C4-2B (cell line): ENCODE measurements at regions not wholly inside any gene's neighbourhood (a gene's known extent, or its start where the extent isn't known, plus 50 kb on each side); places are given as distances from the start of the nearest gene placed in this dataset.

ENCODE experiments used
- H3K27ac ChIP-seq: fragments of 450-650 bp; 2 replicates; pipeline ENCODE4 v1.5.1; 2017
- CTCF ChIP-seq: fragments of 450-650 bp; conservative IDR thresholded peaks from 2 replicates; pipeline ENCODE4 v1.5.1; 2017; ENCODE audit warnings: mild to moderate bottlenecking
- ZFX ChIP-seq: fragments of 450-650 bp; IDR thresholded peaks from 2 replicates; pipeline ENCODE4 v1.6.1; 2017

GRCh38 chr6:114569669-114570068, 226.8 kb upstream of the HS3ST5 start:
- H3K27ac ChIP-seq: no peak overlapping the region
- no peak for TF ChIP-seq CTCF
- TF ChIP-seq ZFX: no peak

GRCh38 chr6:114564302-114564933, 221.6 kb upstream of the HS3ST5 start:
- H3K27ac ChIP-seq: no peak overlapping the region
- TF ChIP-seq CTCF: no peak
- TF ChIP-seq ZFX: no peak

GRCh38 chr6:114559419-114559818, 216.6 kb upstream of the HS3ST5 start:
- TF ChIP-seq ZFX: no peak
- H3K27ac ChIP-seq: no peak overlapping the region

GRCh38 chr6:114558153-114558552, 215.3 kb upstream of the HS3ST5 start:
- H3K27ac ChIP-seq: no peak overlapping the region
- TF ChIP-seq CTCF: no peak
- TF ChIP-seq ZFX: no peak

- TF ChIP-seq CTCF (no peak), ZFX (no peak)
- H3K27ac ChIP-seq: no peak overlapping the region
Observed at GRCh38 chr6:114556846-114557488, 214.1 kb upstream of the HS3ST5 start.

GRCh38 chr6:114550316-114550715, 207.5 kb upstream of the HS3ST5 start:
- H3K27ac ChIP-seq: no peak overlapping the region
- TF ChIP-seq CTCF: no peak
- TF ChIP-seq ZFX: no peak

- no peak overlapping the region for H3K27ac ChIP-seq
- TF ChIP-seq CTCF (no peak), ZFX (no peak)
Observed at GRCh38 chr6:114543696-114544095, 200.9 kb upstream of the HS3ST5 start.

- H3K27ac ChIP-seq: no peak overlapping the region
- no peak for TF ChIP-seq ZFX
- TF ChIP-seq CTCF: no peak
Observed at GRCh38 chr6:114541794-114542193, 199.0 kb upstream of the HS3ST5 start.
